SK-N-SH (cell line): ENCODE measurements at regions not wholly inside any gene's neighbourhood (a gene's known extent, or its start where the extent isn't known, plus 50 kb on each side); places are given as distances from the start of the nearest gene placed in this dataset.

ENCODE experiments used
- CTCF ChIA-PET: fragments of 300-600, 350-600 bp; formaldehyde crosslinking; extraction: SDS; loops from one replicate; lab custom pipeline; 2021; lab: Yijun Ruan, JAX
- POLR2A ChIA-PET: fragments of 350-600 bp; sonication (Branson Sonifier 250); formaldehyde crosslinking; extraction: SDS; loops from one replicate; lab custom pipeline; 2020; ENCODE audit warnings: antibody characterized with exemption, inconsistent platforms; lab: Yijun Ruan, JAX
- DNase-seq: peaks from one replicate; pipeline ENCODE4 v3.0.0; 2012
- H2AFZ ChIP-seq: fragments of 200-600 bp; sonication (generic); 2 replicates; pipeline ENCODE4 v1.8.1; 2016; ENCODE audit warnings: antibody characterized with exemption, mild to moderate bottlenecking, low read depth
- H3F3A ChIP-seq: fragments of 200-600 bp; sonication (generic); replicated peaks from 2 replicates; pipeline ENCODE3; 2016; ENCODE audit warnings: antibody characterized with exemption, mild to moderate bottlenecking; ENCODE audit not compliant: insufficient read depth
- H3K27ac ChIP-seq, 2 experiments: fragments of 200-500 bp in 1 of 2; fragments of 200-600 bp in 1 of 2; sonication (Bioruptor generic) in 1 of 2; sonication (generic), shearing (Covaris generic) in 1 of 2; 2 replicates each; pipeline versions ENCODE4 v1.5.1 to v1.6.1; 2014 to 2016; ENCODE audit warnings: low read depth in 2 of 2, inconsistent platforms in 1 of 2, low read length in 1 of 2, mild to moderate bottlenecking in 1 of 2, mixed read lengths in 1 of 2
- H3K27me3 ChIP-seq: fragments of 200-600 bp; sonication (generic), shearing (Covaris generic); 2 replicates; pipeline ENCODE4 v1.6.1; 2016; ENCODE audit warnings: mixed run types; ENCODE audit not compliant: insufficient read depth
- H3K36me3 ChIP-seq, 2 experiments: fragments of 200-500 bp in 1 of 2; fragments of 200-600 bp in 1 of 2; sonication (Bioruptor generic) in 1 of 2; sonication (generic) in 1 of 2; replicated peaks in 1 of 2; 2 replicates each; pipeline versions ENCODE3 to v1.5.1; 2014 to 2016; ENCODE audit warnings: low read length in 1 of 2, mild to moderate bottlenecking in 1 of 2; ENCODE audit not compliant: insufficient read depth in 2 of 2, control insufficient read depth in 1 of 2
- H3K4me1 ChIP-seq, 2 experiments: fragments of 200-500 bp in 1 of 2; fragments of 200-600 bp in 1 of 2; sonication (Bioruptor generic) in 1 of 2; sonication (generic), shearing (Covaris generic) in 1 of 2; 2 replicates each; pipeline versions ENCODE4 v1.5.1 to v1.6.1; 2014 to 2016; ENCODE audit warnings: low read depth in 1 of 2, low read length in 1 of 2, mixed run types in 1 of 2; ENCODE audit not compliant: insufficient read depth in 2 of 2, control insufficient read depth in 1 of 2
- H3K4me2 ChIP-seq: fragments of 200-600 bp; sonication (generic), shearing (Covaris generic); 2 replicates; pipeline ENCODE4 v1.6.1; 2017; ENCODE audit warnings: mixed run types
- H3K4me3 ChIP-seq, 2 experiments: fragments of 200-500 bp in 1 of 2; fragments of 200-600 bp in 1 of 2; sonication (Bioruptor generic) in 1 of 2; sonication (generic), shearing (Covaris generic) in 1 of 2; 2 replicates each; pipeline versions ENCODE4 v1.5.1 to v1.8.1; 2014 to 2016; ENCODE audit warnings: low read depth in 2 of 2, inconsistent platforms in 1 of 2, low read length in 1 of 2, mild to moderate bottlenecking in 1 of 2, mixed read lengths in 1 of 2, moderate library complexity in 1 of 2
- H3K79me2 ChIP-seq: fragments of 200-600 bp; sonication (generic); 2 replicates; pipeline ENCODE4 v1.8.1; 2017; ENCODE audit warnings: mild to moderate bottlenecking; ENCODE audit not compliant: insufficient read depth
- H3K9ac ChIP-seq: fragments of 200-600 bp; sonication (generic); 2 replicates; pipeline ENCODE4 v1.6.1; 2017; ENCODE audit warnings: mixed run types
- H3K9me2 ChIP-seq: fragments of 200-600 bp; sonication (generic); 2 replicates; pipeline ENCODE4 v1.6.1; 2017; ENCODE audit warnings: mixed run types
- H3K9me3 ChIP-seq: fragments of 200-600 bp; sonication (generic); 2 replicates; pipeline ENCODE4 v1.6.1; 2017; ENCODE audit warnings: mixed run types, mild to moderate bottlenecking, moderate library complexity
- H4K20me1 ChIP-seq: fragments of 200-600 bp; sonication (generic); 2 replicates; pipeline ENCODE4 v1.6.1; 2017; ENCODE audit warnings: mild to moderate bottlenecking, mixed run types; ENCODE audit not compliant: insufficient read depth
- CHD2 ChIP-seq: fragments of 150-350 bp; IDR thresholded peaks from 2 replicates; pipeline ENCODE4 v1.6.1; 2018; ENCODE audit warnings: low read length; ENCODE audit not compliant: partially characterized antibody
- FOSL2 ChIP-seq: IDR thresholded peaks from 2 replicates; pipeline ENCODE4 v1.4.0; 2012; ENCODE audit warnings: low read depth, mild to moderate bottlenecking, moderate library complexity, borderline replicate concordance
- FOXM1 ChIP-seq: IDR thresholded peaks from 2 replicates; pipeline ENCODE4 v1.4.0; 2012; ENCODE audit warnings: low read depth, mild to moderate bottlenecking
- JUND ChIP-seq: IDR thresholded peaks from 2 replicates; pipeline ENCODE4 v1.4.0; 2012
- MEF2A ChIP-seq: IDR thresholded peaks from 2 replicates; pipeline ENCODE4 v1.4.0; 2012; ENCODE audit warnings: low read depth, borderline replicate concordance
- NFIC ChIP-seq: IDR thresholded peaks from 2 replicates; pipeline ENCODE4 v1.4.0; 2012; ENCODE audit warnings: borderline replicate concordance
- RCOR1 ChIP-seq: fragments of 150-350 bp; IDR thresholded peaks from 2 replicates; pipeline ENCODE4 v1.6.1; 2017; ENCODE audit warnings: antibody characterized with exemption, low read length
- SIN3A ChIP-seq: IDR thresholded peaks from 2 replicates; pipeline ENCODE4 v1.6.1; 2012; ENCODE audit warnings: low read depth, mild to moderate bottlenecking, low read length, moderate library complexity, borderline replicate concordance
- TCF12 ChIP-seq: IDR thresholded peaks from 2 replicates; pipeline ENCODE4 v1.4.0; 2012
- TEAD4 ChIP-seq: IDR thresholded peaks from 2 replicates; pipeline ENCODE4 v1.4.0; 2012; ENCODE audit warnings: mild to moderate bottlenecking, borderline replicate concordance; ENCODE audit not compliant: insufficient read depth
- WGBS: methylation state at CpG from one replicate; pipeline ENCODE4 v1.1.6; 2017; ENCODE audit warnings: low lambda C conversion rate; 5-methylcytosine and 5-hydroxymethylcytosine counted together
- TF ChIP-seq, protein P1 (sequence below): IDR thresholded peaks from 2 replicates; pipeline ENCODE4 v1.4.0; 2012; ENCODE audit warnings: low read depth, borderline replicate concordance
- TF ChIP-seq, protein P2 (sequence below): fragments of 150-350 bp; IDR thresholded peaks from 2 replicates; pipeline ENCODE4 v1.6.1; 2017; ENCODE audit warnings: antibody characterized with exemption, low read length, low read depth, borderline replicate concordance
- TF ChIP-seq, protein P3 (sequence below): fragments of 150-350 bp; IDR thresholded peaks from 2 replicates; pipeline ENCODE4 v1.6.1; 2016; ENCODE audit warnings: mild to moderate bottlenecking, low read depth, low read length
- TF ChIP-seq, protein P4 (sequence below): IDR thresholded peaks from 2 replicates; pipeline ENCODE4 v1.4.0; 2012; ENCODE audit warnings: low read depth
- TF ChIP-seq, protein P5 (sequence below): IDR thresholded peaks from 2 replicates; pipeline ENCODE4 v1.6.1; 2012; ENCODE audit warnings: mild to moderate bottlenecking, low read depth, low read length, moderate library complexity

DNA sequence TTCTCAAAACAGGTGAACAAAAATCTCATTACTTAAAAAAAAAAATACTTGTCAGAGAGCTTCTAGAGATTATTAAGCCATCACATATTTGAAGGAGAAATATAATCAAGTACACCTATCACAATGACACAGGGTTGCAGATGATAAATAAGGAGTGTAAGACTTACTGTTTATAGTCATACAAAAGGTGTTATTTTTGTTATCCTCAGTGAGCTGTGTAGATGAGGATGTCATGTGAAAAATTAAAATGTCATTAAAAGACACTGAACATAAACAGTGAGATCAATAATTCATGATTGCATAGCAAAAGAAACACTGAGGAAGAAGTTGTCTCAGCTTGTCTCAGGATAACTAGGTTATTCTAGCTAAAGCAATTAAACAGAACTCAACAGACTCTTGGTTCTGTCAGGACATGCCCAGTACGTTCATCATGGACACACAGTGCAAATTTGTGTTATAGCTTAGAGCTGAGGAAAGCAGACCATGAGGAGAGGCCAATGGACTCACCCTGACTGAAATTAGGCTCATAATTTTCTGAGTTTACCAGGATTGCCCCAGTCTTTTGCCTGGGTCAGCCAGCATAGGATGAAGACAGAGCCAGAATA, 1162.6 kb upstream of the C9orf72 start:
- Histone ChIP-seq H3K9ac (no peak overlapping the region), H3F3A (no peaks in the 10 kb centered on the region), H3K9me2 (no peaks in the 10 kb centered on the region), H2AFZ (no peak overlapping the region), H3K4me2 (no peak overlapping the region), H4K20me1 (no peaks in the 10 kb centered on the region), H3K36me3 (no peaks in the 10 kb centered on the region), H3K79me2 (no peaks in the 10 kb centered on the region), H3K4me3 (no peak overlapping the region), H3K9me3 (no peaks in the 10 kb centered on the region), H3K27me3 (no peaks in the 10 kb centered on the region), H3K27ac (peak overlapping the region in 1 of 2 experiments; percentile 31; a peak in 1 of 4 replicates), H3K4me1 (peaks cover 0 to 2% of the 10 kb centered on the region in 2 experiments; a peak in 1 of 4 replicates)
- 67% methylated on average over 1 of the region's 1 CpG for WGBS
- DNase-seq: no peak
- CTCF ChIA-PET: no interaction called here
- TF ChIP-seq MEF2A (no peak), RCOR1 (no peak), TEAD4 (no peak), FOXM1 (no peak), JUND (no peak), SIN3A (no peak), NFIC (no peak)
- TF ChIP-seq, protein P1, sequence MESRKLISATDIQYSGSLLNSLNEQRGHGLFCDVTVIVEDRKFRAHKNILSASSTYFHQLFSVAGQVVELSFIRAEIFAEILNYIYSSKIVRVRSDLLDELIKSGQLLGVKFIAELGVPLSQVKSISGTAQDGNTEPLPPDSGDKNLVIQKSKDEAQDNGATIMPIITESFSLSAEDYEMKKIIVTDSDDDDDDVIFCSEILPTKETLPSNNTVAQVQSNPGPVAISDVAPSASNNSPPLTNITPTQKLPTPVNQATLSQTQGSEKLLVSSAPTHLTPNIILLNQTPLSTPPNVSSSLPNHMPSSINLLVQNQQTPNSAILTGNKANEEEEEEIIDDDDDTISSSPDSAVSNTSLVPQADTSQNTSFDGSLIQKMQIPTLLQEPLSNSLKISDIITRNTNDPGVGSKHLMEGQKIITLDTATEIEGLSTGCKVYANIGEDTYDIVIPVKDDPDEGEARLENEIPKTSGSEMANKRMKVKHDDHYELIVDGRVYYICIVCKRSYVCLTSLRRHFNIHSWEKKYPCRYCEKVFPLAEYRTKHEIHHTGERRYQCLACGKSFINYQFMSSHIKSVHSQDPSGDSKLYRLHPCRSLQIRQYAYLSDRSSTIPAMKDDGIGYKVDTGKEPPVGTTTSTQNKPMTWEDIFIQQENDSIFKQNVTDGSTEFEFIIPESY: no peak
- TF ChIP-seq, protein P2, sequence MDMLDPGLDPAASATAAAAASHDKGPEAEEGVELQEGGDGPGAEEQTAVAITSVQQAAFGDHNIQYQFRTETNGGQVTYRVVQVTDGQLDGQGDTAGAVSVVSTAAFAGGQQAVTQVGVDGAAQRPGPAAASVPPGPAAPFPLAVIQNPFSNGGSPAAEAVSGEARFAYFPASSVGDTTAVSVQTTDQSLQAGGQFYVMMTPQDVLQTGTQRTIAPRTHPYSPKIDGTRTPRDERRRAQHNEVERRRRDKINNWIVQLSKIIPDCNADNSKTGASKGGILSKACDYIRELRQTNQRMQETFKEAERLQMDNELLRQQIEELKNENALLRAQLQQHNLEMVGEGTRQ: no peak
- POLR2A ChIA-PET: no interaction called here

DNA sequence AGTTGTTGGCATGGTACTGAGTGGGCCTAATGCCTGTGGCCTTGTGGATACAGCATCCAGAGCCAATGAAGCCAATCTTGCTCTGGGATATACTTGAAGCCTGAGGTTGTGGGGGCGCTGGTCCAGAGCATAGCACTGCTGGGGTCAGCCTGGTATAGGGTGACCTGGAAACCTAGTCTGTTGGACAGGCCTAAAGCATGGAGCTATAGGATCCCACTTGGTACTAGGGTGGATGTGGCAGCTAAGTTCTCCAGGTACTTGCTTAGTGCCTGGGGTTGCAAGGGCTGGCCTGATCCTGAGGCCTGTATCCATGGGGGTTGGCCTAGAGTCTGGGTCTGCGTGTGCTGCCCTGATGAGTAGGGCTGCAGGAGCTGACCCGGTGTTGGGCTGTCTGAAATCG, 1168.2 kb upstream of the C9orf72 start:
- Histone ChIP-seq H3K4me2 (no peak overlapping the region), H3K9me2 (no peaks in the 10 kb centered on the region; the same call in 1 of the 2 replicates), H3K27ac (no peak overlapping the region), H2AFZ (no peak overlapping the region), H3K9ac (no peak overlapping the region), H4K20me1 (no peaks in the 10 kb centered on the region), H3K4me3 (no peak overlapping the region), H3F3A (no peaks in the 10 kb centered on the region), H3K36me3 (peaks cover 0 to 13% of the 10 kb centered on the region in 2 experiments), H3K79me2 (no peaks in the 10 kb centered on the region), H3K4me1 (no peaks in the 10 kb centered on the region; a peak in 1 of 4 replicates), H3K27me3 (no peaks in the 10 kb centered on the region), H3K9me3 (peaks cover 10% of the 10 kb centered on the region; the same call in 1 of the 2 replicates)
- ChIA-PET POLR2A (no interaction called here), CTCF (interaction anchor here (0.6 kb wide), 1 partner anchor 9 kb away, joined by 3 read pairs; no protein-coding TSS in a partner anchor)
- no peak for DNase-seq
- TF ChIP-seq, protein P3, sequence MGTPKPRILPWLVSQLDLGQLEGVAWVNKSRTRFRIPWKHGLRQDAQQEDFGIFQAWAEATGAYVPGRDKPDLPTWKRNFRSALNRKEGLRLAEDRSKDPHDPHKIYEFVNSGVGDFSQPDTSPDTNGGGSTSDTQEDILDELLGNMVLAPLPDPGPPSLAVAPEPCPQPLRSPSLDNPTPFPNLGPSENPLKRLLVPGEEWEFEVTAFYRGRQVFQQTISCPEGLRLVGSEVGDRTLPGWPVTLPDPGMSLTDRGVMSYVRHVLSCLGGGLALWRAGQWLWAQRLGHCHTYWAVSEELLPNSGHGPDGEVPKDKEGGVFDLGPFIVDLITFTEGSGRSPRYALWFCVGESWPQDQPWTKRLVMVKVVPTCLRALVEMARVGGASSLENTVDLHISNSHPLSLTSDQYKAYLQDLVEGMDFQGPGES: no peak
- TF ChIP-seq CHD2 (no peak), FOSL2 (no peak), TCF12 (no peak)
- TF ChIP-seq, protein P4, sequence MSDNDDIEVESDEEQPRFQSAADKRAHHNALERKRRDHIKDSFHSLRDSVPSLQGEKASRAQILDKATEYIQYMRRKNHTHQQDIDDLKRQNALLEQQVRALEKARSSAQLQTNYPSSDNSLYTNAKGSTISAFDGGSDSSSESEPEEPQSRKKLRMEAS: no peak
- TF ChIP-seq, protein P5, sequence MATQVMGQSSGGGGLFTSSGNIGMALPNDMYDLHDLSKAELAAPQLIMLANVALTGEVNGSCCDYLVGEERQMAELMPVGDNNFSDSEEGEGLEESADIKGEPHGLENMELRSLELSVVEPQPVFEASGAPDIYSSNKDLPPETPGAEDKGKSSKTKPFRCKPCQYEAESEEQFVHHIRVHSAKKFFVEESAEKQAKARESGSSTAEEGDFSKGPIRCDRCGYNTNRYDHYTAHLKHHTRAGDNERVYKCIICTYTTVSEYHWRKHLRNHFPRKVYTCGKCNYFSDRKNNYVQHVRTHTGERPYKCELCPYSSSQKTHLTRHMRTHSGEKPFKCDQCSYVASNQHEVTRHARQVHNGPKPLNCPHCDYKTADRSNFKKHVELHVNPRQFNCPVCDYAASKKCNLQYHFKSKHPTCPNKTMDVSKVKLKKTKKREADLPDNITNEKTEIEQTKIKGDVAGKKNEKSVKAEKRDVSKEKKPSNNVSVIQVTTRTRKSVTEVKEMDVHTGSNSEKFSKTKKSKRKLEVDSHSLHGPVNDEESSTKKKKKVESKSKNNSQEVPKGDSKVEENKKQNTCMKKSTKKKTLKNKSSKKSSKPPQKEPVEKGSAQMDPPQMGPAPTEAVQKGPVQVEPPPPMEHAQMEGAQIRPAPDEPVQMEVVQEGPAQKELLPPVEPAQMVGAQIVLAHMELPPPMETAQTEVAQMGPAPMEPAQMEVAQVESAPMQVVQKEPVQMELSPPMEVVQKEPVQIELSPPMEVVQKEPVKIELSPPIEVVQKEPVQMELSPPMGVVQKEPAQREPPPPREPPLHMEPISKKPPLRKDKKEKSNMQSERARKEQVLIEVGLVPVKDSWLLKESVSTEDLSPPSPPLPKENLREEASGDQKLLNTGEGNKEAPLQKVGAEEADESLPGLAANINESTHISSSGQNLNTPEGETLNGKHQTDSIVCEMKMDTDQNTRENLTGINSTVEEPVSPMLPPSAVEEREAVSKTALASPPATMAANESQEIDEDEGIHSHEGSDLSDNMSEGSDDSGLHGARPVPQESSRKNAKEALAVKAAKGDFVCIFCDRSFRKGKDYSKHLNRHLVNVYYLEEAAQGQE: no peak
- WGBS: 76% methylated on average over 4 of the region's 4 CpGs
